K562 (cell line): ENCODE measurements at regions not wholly inside any gene's neighbourhood (a gene's known extent, or its start where the extent isn't known, plus 50 kb on each side); places are given as distances from the start of the nearest gene placed in this dataset.

ENCODE experiments used
- ATAC-seq: fragments of 200-7000 bp; cut with Tn5 transposase; 3 replicates; pipeline ENCODE4 v1.9.1; 2020; ENCODE audit warnings: moderate library complexity
- BruUV-seq: library from RNA; stranded (reverse); fragments of 400-500 nt; replicated peaks from 2 replicates; lab custom pipeline; 2021; lab: Mats Ljungman, UMichigan
- CTCF ChIA-PET: fragments of 300-600 bp; formaldehyde crosslinking; extraction: SDS; loops from one replicate; lab custom pipeline; 2021; ENCODE audit warnings: low intra/inter-chr PET ratio; lab: Yijun Ruan, JAX
- POLR2A ChIA-PET: fragments of 300-600, 350-650 bp; sonication (Branson Sonifier 250); formaldehyde crosslinking; extraction: SDS; loops from one replicate; lab custom pipeline; 2021; ENCODE audit warnings: antibody characterized with exemption, inconsistent platforms; lab: Yijun Ruan, JAX
- DNase-seq, 4 experiments: peaks; one replicate each; pipeline versions ENCODE4 v3.0.0 to v3.0.0-alpha.2; 2011 to 2018; ENCODE audit warnings: low spot score in 3 of 4, mixed read lengths in 3 of 4; ENCODE audit errors: extremely low read depth in 1 of 4
- FAIRE-seq: peaks from 2 replicates; lab custom pipeline; 2011; peaks lifted over from hg19 to GRCh38; lab: Jason Lieb, UNC
- H2AFZ ChIP-seq: 2 replicates; pipeline ENCODE4 v1.6.0; 2011; ENCODE audit warnings: low read depth, low read length, control low read depth, inconsistent platforms
- H3K27ac ChIP-seq: fragments of 200-600 bp; 3 replicates; pipeline ENCODE4 v1.8.0; 2011; ENCODE audit warnings: low read depth, mild to moderate bottlenecking, control low read depth, inconsistent platforms, low read length, moderate library complexity, mixed read lengths; ENCODE audit errors: extremely low read depth
- H3K27me3 ChIP-seq, 2 experiments: fragments of 300-600 bp in 1 of 2; 2 replicates in 1 of 2; 3 replicates in 1 of 2; pipeline versions ENCODE4 v1.6.0 to v1.8.0; 2011; ENCODE audit warnings: inconsistent platforms in 2 of 2, low read length in 2 of 2, mild to moderate bottlenecking in 1 of 2, mixed read lengths in 1 of 2, moderate library complexity in 1 of 2; ENCODE audit not compliant: control insufficient read depth in 2 of 2, insufficient read depth in 2 of 2
- H3K36me3 ChIP-seq: fragments of 300-600 bp; 3 replicates; pipeline ENCODE4 v1.8.0; 2011; ENCODE audit warnings: mild to moderate bottlenecking, low read length, inconsistent platforms; ENCODE audit not compliant: control insufficient read depth, insufficient read depth
- H3K4me1 ChIP-seq, 2 experiments: fragments of 200-600 bp in 1 of 2; replicated peaks in 1 of 2; 2 replicates in 1 of 2; 3 replicates in 1 of 2; pipeline versions ENCODE4 v1.5.1 to v1.8.0; 2011; ENCODE audit warnings: inconsistent platforms in 2 of 2, low read length in 2 of 2, mild to moderate bottlenecking in 1 of 2, mixed read lengths in 1 of 2, moderate library complexity in 1 of 2; ENCODE audit not compliant: control insufficient read depth in 2 of 2, insufficient read depth in 2 of 2
- H3K4me2 ChIP-seq: 2 replicates; pipeline ENCODE4 v1.6.1; 2011; ENCODE audit warnings: low read length, control low read depth, inconsistent platforms, mixed read lengths; ENCODE audit not compliant: insufficient read depth
- H3K4me3 ChIP-seq: fragments of 200-600 bp; sonication (generic), shearing (Covaris generic); 2 replicates; pipeline ENCODE4 v1.5.1; 2016; ENCODE audit warnings: control low read depth, inconsistent platforms
- H3K79me2 ChIP-seq: fragments of 200-600 bp; 3 replicates; pipeline ENCODE4 v1.8.0; 2011; ENCODE audit warnings: low read length, inconsistent platforms; ENCODE audit not compliant: control insufficient read depth, insufficient read depth
- H3K9ac ChIP-seq, 2 experiments: 2 replicates each; pipeline versions ENCODE4 v1.6.0 to v1.6.1; 2011; ENCODE audit warnings: low read depth in 2 of 2, low read length in 2 of 2, control low read depth in 1 of 2, inconsistent platforms in 1 of 2, mild to moderate bottlenecking in 1 of 2, mixed read lengths in 1 of 2; ENCODE audit not compliant: insufficient read depth in 1 of 2
- H3K9me1 ChIP-seq: one replicate; pipeline ENCODE4 v1.6.0; 2011; ENCODE audit warnings: inconsistent platforms, mild to moderate bottlenecking, low read length, moderate library complexity; ENCODE audit not compliant: control insufficient read depth, insufficient read depth
- H3K9me3 ChIP-seq: replicated peaks from 2 replicates; pipeline ENCODE4 v1.5.1; 2011; ENCODE audit warnings: low read depth, low read length, inconsistent platforms; ENCODE audit not compliant: control insufficient read depth, insufficient read depth
- H4K20me1 ChIP-seq: replicated peaks from 2 replicates; pipeline ENCODE4 v1.6.1; 2011; ENCODE audit warnings: low read length, inconsistent platforms, mixed read lengths; ENCODE audit not compliant: control insufficient read depth, insufficient read depth
- DDX20 ChIP-seq: fragments of 450-650 bp; IDR thresholded peaks from 2 replicates; pipeline ENCODE4 v1.6.1; 2016; ENCODE audit warnings: missing genetic modification characterization, low read depth, mild to moderate bottlenecking, missing compliant biosample characterization, moderate library complexity
- ELF2 ChIP-seq: fragments of 250-450 bp; sonication (Bioruptor Pico); IDR thresholded peaks from 2 replicates; pipeline ENCODE4 v1.5.0; 2021; ENCODE audit warnings: mild to moderate bottlenecking
- ETV5 ChIP-seq: sonication (generic); formaldehyde crosslinking; IDR thresholded peaks from 2 replicates; pipeline ENCODE4 v1.4.0; 2020; ENCODE audit warnings: low read depth, mild to moderate bottlenecking, missing genetic modification reagents
- HDGF ChIP-seq: fragments of 450-650 bp; IDR thresholded peaks from 2 replicates; pipeline ENCODE4 v1.6.1; 2016
- KDM4B ChIP-seq, 2 experiments: fragments of 450-650 bp in 1 of 2; sonication (generic) in 1 of 2; IDR thresholded peaks; 2 replicates each; pipeline ENCODE4 v1.6.1; 2016 to 2017; ENCODE audit warnings: borderline replicate concordance in 2 of 2, antibody characterized with exemption in 1 of 2, low read depth in 1 of 2, mild to moderate bottlenecking in 1 of 2
- MBD2 ChIP-seq: sonication (generic); IDR thresholded peaks from 2 replicates; pipeline ENCODE4 v1.6.1; 2016; ENCODE audit warnings: low read depth, borderline replicate concordance
- MED1 ChIP-seq: sonication (generic); formaldehyde crosslinking; IDR thresholded peaks from 2 replicates; pipeline ENCODE4 v1.8.1; 2023; ENCODE audit warnings: missing genetic modification reagents, borderline replicate concordance
- MTA1 ChIP-seq: fragments of 450-650 bp; IDR thresholded peaks from 2 replicates; pipeline ENCODE4 v1.6.1; 2017; ENCODE audit warnings: borderline replicate concordance
- NFYB ChIP-seq: IDR thresholded peaks from 2 replicates; pipeline ENCODE4 v1.6.1; 2011; ENCODE audit warnings: mild to moderate bottlenecking, moderate library complexity; ENCODE audit not compliant: insufficient read length; ENCODE audit errors: extremely low read depth
- PHF8 ChIP-seq: fragments of 200-600 bp; sonication (generic); IDR thresholded peaks from 2 replicates; pipeline ENCODE4 v1.6.1; 2012; ENCODE audit warnings: mixed run types, mild to moderate bottlenecking, inconsistent platforms, low read length, moderate library complexity, borderline replicate concordance
- TRIM24 ChIP-seq, 2 experiments: fragments of 450-650 bp; IDR thresholded peaks; 2 replicates each; pipeline ENCODE4 v1.6.1; 2016
- ZEB2 ChIP-seq: fragments of 450-650 bp; IDR thresholded peaks from 2 replicates; pipeline ENCODE4 v1.6.1; 2016
- ZNF140 ChIP-seq: fragments of 250-450 bp; sonication (Bioruptor Pico); IDR thresholded peaks from 2 replicates; pipeline ENCODE4 v1.8.0; 2021; ENCODE audit warnings: moderate library complexity, mild to moderate bottlenecking, inconsistent platforms
- ZNF668 ChIP-seq: fragments of 250-450 bp; sonication (Bioruptor Pico); IDR thresholded peaks from 2 replicates; pipeline ENCODE4 v1.8.0; 2022; ENCODE audit warnings: mild to moderate bottlenecking, inconsistent platforms
- WGBS: fragments of 100-300 bp; shearing (Covaris generic); methylation state at CpG from one replicate; pipeline ENCODE4 v1.1.6; 2016; ENCODE audit warnings: low coverage, mixed read lengths; ENCODE audit not compliant: insufficient coverage; ENCODE audit errors: missing lambda C conversion rate; 5-methylcytosine and 5-hydroxymethylcytosine counted together
- in situ Hi-C: fragments of 300-500 bp; cut with MboI; formaldehyde crosslinking; loops from 4 replicates; pipeline ENCODE4 v1.15.0; 2018; ENCODE audit warnings: inconsistent platforms, mixed read lengths
- intact Hi-C: fragments of 100-400 bp; cut with micrococcal nuclease; formaldehyde crosslinking; loops from 2 replicates; pipeline ENCODE4 v1.14.2; 2022
- TF ChIP-seq, protein P1 (sequence below): fragments of 200-400 bp; formaldehyde crosslinking; IDR thresholded peaks from 2 replicates; pipeline ENCODE4 v1.6.1; 2017; ENCODE audit warnings: mild to moderate bottlenecking, low read depth, low read length, moderate library complexity
- TF ChIP-seq, protein P2 (sequence below), 2 experiments: IDR thresholded peaks; 2 replicates each; pipeline ENCODE4 v1.6.1; 2011; ENCODE audit warnings: borderline replicate concordance in 1 of 2, control low read depth in 1 of 2, low read depth in 1 of 2, low read length in 1 of 2, mild to moderate bottlenecking in 1 of 2, mixed read lengths in 1 of 2, moderate library complexity in 1 of 2; ENCODE audit not compliant: insufficient read depth in 1 of 2, insufficient read length in 1 of 2, poor library complexity in 1 of 2, severe bottlenecking in 1 of 2; ENCODE audit errors: extremely low read depth in 1 of 2

DNA sequence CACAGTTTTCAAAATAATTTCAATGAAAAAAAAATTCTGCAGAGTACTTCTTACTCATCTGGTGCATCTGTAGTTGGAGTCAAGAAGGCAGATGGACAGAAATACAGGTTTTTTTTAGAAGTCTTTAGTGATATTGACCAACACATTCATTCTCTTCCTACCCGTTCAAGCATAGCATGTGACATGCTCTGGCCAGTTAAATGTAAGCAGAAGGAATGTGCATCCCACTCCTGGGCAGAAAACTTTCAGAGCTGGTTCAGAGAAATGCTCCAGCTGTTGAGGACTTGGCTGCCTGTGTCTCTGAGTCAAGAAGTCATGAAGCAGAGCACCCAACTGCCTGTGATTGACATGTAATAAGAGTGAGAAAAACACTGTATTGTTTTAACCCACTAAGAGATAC is 665.3 kb upstream of the IGFBP3 start:
- in situ Hi-C loops (no loop called here), intact Hi-C loops (no loop called here)
- CTCF ChIA-PET = no interaction called here
- no TSS peak for BruUV-seq
- Histone ChIP-seq H4K20me1 (no peaks in the 10 kb centered on the region), H2AFZ (no peak overlapping the region), H3K4me1 (no peaks in the 10 kb centered on the region), H3K27ac (no peak overlapping the region), H3K4me2 (no peak overlapping the region), H3K27me3 (no peaks in the 10 kb centered on the region), H3K9ac (no peak overlapping the region), H3K4me3 (no peak overlapping the region), H3K79me2 (no peaks in the 10 kb centered on the region), H3K9me3 (no peaks in the 10 kb centered on the region; the same call in 1 of the 2 replicates), H3K9me1 (no peaks in the 10 kb centered on the region), H3K36me3 (no peaks in the 10 kb centered on the region)
- no peak for ATAC-seq
- WGBS = 0% methylated on average over 1 of the region's 1 CpG
- POLR2A ChIA-PET = no interaction called here
- TF ChIP-seq MED1 (no peak), TRIM24 (IDR thresholded peaks at IDR 0.05) (no peak), MTA1 (no peak), PHF8 (no peak), HDGF (no peak), ELF2 (no peak), ZNF668 (CRISPR knock-in tag) (no peak)
- no peak for FAIRE-seq
- no peak for DNase-seq

DNA sequence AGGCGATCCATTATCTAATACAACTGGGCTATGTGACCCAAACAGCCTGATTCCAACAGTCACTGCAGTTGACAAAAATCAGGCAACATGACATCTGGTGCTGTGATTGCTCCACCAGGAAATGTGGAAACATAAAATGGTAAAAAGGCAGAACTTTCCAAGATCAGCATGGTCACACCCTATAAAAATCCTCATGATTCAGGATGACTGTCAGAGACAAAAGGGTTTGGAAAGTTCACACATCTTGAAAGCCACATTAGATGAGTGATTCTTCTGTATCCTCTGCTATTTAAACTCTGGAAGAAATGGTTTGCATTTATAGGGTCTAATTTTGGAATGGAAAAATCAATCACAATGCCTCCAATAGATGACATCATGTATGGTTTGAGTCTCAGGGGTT is 662.6 kb upstream of the IGFBP3 start:
- in situ Hi-C loops (no loop called here), intact Hi-C loops (no loop called here)
- FAIRE-seq = no peak
- H2AFZ ChIP-seq = no peak overlapping the region
- no peak for ATAC-seq
- H3K9ac ChIP-seq = no peak overlapping the region
- ChIA-PET CTCF (no interaction called here), POLR2A (no interaction called here)
- no peaks in the 10 kb centered on the region for H3K4me1 ChIP-seq
- BruUV-seq = no TSS peak
- peaks cover 2% of the 10 kb centered on the region; the same call in 1 of the 2 replicates for H3K9me3 ChIP-seq
- 0% methylated on average over 1 of the region's 1 CpG for WGBS
- no peaks in the 10 kb centered on the region for H4K20me1 ChIP-seq
- H3K79me2 ChIP-seq = no peaks in the 10 kb centered on the region
- H3K9me1 ChIP-seq = no peaks in the 10 kb centered on the region
- no peak overlapping the region for H3K4me3 ChIP-seq
- H3K27ac ChIP-seq = no peak overlapping the region
- H3K27me3 ChIP-seq = no peaks in the 10 kb centered on the region
- no peak for DNase-seq
- no peak overlapping the region for H3K4me2 ChIP-seq
- H3K36me3 ChIP-seq = no peaks in the 10 kb centered on the region
- TF ChIP-seq, protein P1, sequence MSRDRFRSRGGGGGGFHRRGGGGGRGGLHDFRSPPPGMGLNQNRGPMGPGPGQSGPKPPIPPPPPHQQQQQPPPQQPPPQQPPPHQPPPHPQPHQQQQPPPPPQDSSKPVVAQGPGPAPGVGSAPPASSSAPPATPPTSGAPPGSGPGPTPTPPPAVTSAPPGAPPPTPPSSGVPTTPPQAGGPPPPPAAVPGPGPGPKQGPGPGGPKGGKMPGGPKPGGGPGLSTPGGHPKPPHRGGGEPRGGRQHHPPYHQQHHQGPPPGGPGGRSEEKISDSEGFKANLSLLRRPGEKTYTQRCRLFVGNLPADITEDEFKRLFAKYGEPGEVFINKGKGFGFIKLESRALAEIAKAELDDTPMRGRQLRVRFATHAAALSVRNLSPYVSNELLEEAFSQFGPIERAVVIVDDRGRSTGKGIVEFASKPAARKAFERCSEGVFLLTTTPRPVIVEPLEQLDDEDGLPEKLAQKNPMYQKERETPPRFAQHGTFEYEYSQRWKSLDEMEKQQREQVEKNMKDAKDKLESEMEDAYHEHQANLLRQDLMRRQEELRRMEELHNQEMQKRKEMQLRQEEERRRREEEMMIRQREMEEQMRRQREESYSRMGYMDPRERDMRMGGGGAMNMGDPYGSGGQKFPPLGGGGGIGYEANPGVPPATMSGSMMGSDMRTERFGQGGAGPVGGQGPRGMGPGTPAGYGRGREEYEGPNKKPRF = no peak
- TF ChIP-seq, protein P2, sequence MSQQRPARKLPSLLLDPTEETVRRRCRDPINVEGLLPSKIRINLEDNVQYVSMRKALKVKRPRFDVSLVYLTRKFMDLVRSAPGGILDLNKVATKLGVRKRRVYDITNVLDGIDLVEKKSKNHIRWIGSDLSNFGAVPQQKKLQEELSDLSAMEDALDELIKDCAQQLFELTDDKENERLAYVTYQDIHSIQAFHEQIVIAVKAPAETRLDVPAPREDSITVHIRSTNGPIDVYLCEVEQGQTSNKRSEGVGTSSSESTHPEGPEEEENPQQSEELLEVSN (IDR thresholded peaks at IDR 0.05; ENCODE audit: borderline replicate concordance in 1 of 2, extremely low read depth in 1 of 2, insufficient read depth in 1 of 2, insufficient read length in 1 of 2, low read depth in 1 of 2, low read length in 1 of 2, poor library complexity in 1 of 2, severe bottlenecking in 1 of 2) = no peak
- no peak for TF ChIP-seq ZEB2
- TF ChIP-seq ETV5 (CRISPR knock-in tag) = no peak
- TF ChIP-seq ZNF140 (CRISPR knock-in tag) = no peak
- no peak for TF ChIP-seq NFYB
- no peak for TF ChIP-seq DDX20 (tag)
- no peak for TF ChIP-seq MBD2
- no peak for TF ChIP-seq KDM4B (IDR thresholded peaks at IDR 0.05; ENCODE audit: borderline replicate concordance in 2 of 2, low read depth in 1 of 2)
